Breast epithelium (tissue), 3 donors: ENCODE measurements at regions not wholly inside any gene's neighbourhood (a gene's known extent, or its start where the extent isn't known, plus 50 kb on each side); places are given as distances from the start of the nearest gene placed in this dataset.

Source experiments
- CTCF ChIP-seq, 3 donors: fragments of 450-650 bp; IDR thresholded peaks; one replicate each; pipeline ENCODE4 v1.5.1; 2016 to 2017; ENCODE audit warnings: antibody characterized with exemption in 3 of 3, mild to moderate bottlenecking in 3 of 3, moderate library complexity in 3 of 3
- POLR2AphosphoS5 ChIP-seq, 3 donors: sonication (generic); formaldehyde crosslinking; IDR thresholded peaks; one replicate each; pipeline ENCODE4 v1.6.1; 2017; ENCODE audit warnings: antibody characterized with exemption in 3 of 3

DNA sequence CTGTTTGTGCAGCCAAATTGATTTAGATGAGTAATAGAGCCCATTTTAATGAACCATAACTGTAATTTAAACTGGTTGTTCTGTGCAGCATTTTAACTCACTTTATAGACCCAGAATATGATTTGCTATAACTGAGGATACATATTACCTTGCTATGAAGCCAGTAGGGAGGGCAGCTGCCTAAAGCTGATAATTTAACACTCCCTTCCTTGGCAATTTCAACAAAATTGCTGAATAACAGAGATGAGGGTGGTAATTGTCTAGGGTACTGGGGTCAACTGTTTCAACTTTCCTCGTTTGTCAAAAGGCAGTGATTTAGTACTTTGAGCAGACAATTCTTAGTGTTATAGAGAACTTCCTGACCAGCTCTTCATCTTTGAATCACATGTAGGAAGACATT is 304.9 kb upstream of the POU1F1 start:
- no peak for TF ChIP-seq POLR2AphosphoS5 (IDR thresholded peaks at IDR 0.05)
- TF ChIP-seq CTCF (IDR thresholded peaks at IDR 0.05): no peak
